ENCODE measurements at regions not wholly inside any gene's neighbourhood (a gene's known extent, or its start where the extent isn't known, plus 50 kb on each side); places are given as distances from the start of the nearest gene placed in this dataset.
"Not testable (repeated sequence)": the region's sequence is repeated elsewhere in the genome, so short reads cannot be mapped to it uniquely, and the experiment has no call there.

DNA sequence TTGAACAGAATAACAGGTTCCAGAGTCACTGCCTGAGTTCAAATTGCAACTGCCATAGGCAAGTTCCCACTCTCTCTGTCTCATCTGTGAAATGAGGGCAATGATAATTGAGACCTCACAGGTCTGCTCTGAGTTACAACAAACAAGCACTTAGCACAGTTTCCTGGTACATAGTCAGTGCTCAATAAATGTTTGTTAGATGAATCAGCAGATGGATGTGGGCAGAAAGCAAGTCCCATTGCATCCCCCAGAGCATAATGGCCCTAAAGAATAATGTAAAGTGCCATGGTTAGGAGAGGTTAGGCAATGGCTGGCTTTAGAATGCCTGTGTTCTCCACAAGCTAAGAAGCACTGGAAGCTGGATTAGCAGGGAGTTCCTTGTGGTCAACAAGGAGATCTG lies 136.5 kb upstream of the LARP1 start:
- DNase-seq = no peak

- DNase-seq = no peak
Measured at GRCh38 chr5:154614595-154614994, 136.6 kb upstream of the HAND1 start.

- no peak for DNase-seq
Measured at GRCh38 chr5:154614125-154614524, 136.1 kb upstream of the HAND1 start.

DNA sequence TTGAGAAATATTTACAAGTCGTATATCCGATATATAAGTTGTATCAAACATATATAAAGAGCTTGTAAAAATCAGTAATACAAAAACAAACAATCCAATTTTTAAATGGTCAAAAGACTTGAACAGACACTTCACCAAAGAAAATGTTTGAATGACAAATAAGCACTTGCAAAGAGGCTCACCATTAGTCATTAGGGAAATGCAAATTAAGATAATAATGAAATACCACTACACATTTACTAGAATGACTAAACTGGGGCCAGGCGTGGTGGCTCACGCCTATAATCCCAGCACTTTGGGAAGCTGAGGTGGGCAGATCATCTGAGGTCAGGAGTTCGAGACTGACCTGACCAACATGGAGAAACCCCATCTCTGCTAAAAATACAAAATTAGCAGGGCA lies 134.6 kb upstream of the HAND1 start:
- no peak for DNase-seq

DNA sequence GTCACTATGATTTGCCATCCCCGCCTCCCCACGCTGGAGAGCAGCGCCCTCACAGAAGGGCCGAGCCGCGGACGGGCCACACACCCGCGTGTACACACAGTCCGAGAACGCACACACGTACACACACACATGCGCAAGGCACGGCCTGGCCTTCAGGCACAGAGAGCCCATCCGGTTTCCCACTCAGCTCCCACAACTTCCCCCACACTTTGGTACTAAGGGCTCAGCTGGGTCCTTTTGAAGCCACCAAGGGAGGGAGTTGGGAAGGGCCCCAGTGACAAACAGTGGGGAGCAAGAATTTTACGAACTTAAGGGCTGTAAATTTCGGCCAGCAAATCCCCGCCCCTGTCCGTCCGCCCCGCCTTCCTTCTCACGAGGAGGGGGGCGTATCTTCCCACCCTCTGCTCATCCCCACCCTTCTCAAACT lies 133.3 kb upstream of the HAND1 start:
- peak; percentile 11 for DNase-seq

DNA sequence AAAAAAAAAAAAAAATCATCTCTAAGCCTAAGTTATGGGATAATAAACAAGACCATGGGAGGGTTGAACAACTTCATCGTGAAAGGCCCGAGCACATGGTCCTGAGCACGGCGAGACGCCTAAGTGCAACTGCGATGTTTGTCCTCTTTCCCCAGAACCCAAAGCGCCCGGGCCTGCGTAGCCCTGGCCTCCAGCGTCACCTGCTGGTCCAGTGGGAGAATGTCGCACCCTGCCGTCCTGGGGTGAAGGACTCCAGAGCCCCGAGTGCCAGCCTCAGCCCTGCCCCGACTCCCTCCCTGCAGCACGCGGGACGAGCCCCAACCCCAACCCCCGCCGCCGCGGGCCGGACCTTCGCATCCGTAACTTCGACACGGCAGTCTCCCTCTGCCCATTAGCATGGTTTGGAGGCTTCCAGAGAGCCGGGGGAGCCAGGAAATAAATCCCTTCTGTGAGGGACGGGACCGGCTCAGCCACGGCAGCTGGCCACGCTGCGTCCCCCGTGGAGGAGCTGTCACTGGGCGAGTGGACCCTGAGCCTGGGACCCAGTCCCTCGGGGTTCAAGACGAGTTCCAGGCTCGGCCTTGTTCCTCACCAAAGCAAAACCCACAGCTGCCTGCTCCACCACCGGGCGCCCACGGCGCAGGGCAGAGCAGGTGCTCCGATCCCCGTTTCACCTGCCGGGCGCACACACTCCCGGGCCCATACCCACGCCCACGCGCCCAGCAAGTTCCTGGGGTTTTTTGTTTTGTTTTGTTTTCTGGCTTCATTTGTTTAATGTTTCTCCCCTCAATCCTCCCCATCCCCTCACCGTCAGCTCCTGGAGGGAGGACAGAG lies 132.5 kb upstream of the HAND1 start:
- DNase-seq = peak; percentile 86

DNA sequence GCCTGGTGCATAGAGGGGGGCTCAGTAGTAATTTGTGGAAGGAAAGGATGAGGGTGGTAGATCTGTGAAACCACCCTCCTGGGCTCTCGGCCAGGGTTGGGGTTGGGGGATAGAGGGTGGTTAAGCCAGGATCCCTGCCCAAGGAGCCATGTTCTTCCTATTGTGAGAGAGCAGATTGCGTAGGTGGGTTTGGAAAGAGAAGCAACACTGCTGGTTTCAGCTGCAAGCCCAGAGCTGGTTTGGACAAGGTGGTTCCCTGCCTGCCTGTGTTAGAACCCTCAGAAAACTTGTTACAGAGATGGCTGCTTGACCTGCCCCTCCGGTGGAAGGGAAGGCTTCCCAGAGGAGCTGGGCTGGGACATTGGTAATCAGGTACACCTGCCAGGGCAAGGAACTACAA lies 131.2 kb upstream of the HAND1 start:
- DNase-seq = no peak

DNA sequence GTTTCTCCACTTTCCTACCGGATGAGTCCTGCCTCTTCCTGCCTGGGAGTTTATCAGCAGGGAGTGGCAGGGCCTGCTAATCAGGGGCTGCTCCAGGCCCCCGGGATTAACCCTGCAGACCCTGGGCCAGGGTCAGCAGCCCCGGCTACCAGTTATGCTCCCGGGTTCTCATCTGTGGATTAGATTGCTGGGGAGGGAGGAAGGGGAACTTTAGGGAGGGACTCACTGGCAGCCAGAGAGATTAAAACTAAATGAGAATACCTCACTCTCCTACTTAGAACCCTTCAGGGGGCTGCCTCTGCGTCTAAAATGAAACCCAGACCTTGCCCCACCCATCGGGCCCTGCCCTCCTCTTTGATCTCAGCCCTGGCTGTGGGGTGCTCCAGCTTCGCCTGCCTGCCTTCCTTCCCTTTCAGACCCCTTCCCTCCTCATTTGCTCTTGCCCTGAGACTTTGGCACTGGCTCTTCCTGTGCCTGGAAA lies 130.5 kb upstream of the HAND1 start:
- no peak for DNase-seq

- DNase-seq = no peak
Measured at GRCh38 chr5:154607746-154608145, 129.7 kb upstream of the HAND1 start.

- no peak for DNase-seq
Measured at GRCh38 chr5:154606246-154606645, 128.2 kb upstream of the HAND1 start.

- DNase-seq = no peak
Measured at GRCh38 chr5:154603953-154604679, 126.1 kb upstream of the HAND1 start.

GRCh38 chr5:154603485-154603884 lies 125.5 kb upstream of the HAND1 start:
- no peak for DNase-seq

GRCh38 chr5:154603011-154603410 lies 125.0 kb upstream of the HAND1 start:
- no peak for DNase-seq

DNA sequence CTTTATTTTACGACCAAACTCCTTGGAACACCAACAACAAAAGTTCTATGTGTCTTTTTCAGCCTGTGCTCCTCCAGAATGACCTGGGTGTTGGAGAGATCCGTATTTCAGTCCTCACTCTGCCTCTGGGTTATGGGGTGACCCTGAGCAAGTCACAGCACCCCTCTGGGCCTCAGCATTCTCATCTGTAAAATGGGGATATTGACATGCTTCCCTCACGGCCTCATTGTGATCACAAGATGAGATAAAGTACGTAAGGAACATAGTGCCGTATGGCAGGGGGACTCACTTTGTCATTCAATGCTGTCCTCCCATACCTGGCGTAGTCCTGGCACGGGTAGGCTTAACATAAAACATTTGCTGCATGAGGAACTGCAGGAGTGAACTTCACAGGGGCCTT lies 123.0 kb upstream of the HAND1 start:
- DNase-seq = no peak

- no peak for DNase-seq
Measured at GRCh38 chr5:154598021-154598420, 120.0 kb upstream of the HAND1 start.

GRCh38 chr5:154596844-154597243 lies 118.8 kb upstream of the HAND1 start:
- DNase-seq = not testable (repeated sequence)

DNA sequence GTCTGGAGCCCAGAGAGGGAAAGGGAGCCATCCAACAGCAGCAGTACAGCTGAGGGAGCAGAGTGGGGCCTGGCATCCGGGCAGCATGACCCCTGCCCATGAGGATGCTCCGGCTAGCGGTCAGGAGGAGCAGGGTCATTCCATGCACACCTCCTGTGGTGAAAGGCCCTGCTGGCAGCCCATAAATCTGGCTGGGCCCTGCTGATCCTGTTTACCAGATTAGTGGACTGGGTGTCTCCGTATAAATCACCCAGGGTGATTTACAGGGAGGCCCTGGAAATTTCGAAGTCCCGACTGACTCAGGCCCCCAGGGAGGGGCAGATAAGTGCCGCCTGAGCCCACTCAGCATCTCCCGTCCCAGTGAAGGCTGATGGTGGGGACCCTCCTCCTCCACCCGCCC lies 117.6 kb upstream of the HAND1 start:
- DNase-seq = no peak

DNA sequence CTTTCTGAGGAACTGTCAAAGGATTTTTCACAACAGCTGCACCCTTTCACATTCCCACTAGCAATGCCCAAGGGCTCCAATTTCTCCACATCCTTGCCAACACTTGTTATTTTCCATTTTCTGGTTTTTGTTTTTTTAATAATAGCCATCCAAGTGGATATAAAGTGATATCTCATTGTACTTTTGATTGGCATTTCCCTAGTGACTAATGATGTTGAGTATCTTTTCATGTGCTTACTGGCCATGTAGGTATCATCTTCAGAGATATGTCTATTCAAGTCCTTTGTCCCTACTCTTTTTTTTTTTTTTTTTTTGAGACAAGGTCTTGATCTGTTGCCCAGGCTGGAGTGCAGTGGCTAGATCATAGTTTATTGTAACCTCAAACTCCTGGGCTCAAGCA lies 115.8 kb upstream of the HAND1 start:
- DNase-seq = no peak

DNA sequence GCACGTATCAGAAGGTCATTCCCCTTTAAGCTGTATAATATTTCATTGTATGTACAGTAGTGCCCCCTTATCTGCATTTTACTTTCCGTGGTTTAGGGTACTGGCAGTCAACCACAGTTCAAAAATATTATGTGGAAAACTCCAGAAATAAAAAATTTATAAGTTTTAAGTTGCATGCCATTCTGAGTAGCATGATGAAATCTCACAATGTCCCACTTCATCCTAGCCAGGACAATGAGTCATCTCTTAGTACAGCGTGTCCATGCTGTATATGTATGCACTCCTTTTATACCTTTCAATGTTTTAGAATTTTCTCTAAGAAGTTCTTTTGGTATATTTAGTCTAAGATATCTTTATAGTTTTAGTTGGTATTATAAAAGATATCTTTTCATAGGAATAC lies 115.0 kb upstream of the HAND1 start:
- DNase-seq = no peak

DNA sequence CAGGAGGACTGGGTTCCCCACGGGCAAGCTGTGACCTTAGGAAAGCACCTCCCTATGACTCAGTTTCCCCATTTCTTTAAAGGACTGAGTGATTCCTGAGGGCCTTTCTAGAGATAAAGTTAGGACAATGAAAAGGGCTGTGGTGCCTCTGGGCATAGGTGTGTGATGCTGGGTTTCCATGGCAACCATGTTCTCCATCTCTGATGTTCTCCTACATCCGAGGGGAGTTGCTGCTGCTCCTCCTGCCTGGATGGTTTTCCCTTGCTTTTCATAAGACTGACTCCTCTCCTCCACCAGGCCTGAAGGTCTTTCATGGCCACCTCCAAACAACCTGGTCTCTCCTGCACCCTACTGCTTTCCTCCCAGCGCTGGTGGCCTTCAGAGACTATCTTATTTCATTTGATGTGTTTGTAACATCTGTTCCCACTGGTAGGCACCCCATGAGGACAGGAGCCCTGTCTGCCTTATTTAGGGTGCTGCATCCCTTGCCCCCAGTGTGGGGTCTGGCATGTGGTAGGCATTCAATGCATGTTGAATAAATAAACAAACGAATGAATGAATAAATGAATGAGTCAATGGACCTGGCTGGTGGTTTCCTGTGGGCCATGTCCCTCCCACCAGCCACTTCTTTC lies 112.2 kb upstream of the HAND1 start:
- no peak for DNase-seq

DNA sequence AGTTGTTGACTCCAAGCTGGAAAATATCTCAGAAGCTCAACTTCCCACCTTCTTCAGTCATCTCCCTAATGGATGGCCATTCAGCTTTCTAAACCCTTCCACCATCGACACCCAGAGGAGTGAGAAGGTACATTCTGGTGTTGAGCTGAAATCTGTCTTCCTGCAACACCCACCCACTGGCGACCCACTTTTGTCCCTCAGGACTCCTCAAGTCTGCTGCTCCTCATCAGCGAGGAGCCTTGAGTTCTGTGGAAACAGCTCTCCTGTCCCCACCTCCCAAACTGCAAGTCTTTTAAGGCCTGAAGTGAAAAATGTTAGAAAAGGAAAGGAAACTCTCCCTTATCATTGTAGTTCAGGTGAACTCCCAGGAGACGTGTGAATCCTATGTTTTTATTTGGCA lies 111.5 kb upstream of the HAND1 start:
- DNase-seq = no peak

GRCh38 chr5:154588833-154589425 lies 110.9 kb upstream of the HAND1 start:
- DNase-seq = not testable (repeated sequence)

DNA sequence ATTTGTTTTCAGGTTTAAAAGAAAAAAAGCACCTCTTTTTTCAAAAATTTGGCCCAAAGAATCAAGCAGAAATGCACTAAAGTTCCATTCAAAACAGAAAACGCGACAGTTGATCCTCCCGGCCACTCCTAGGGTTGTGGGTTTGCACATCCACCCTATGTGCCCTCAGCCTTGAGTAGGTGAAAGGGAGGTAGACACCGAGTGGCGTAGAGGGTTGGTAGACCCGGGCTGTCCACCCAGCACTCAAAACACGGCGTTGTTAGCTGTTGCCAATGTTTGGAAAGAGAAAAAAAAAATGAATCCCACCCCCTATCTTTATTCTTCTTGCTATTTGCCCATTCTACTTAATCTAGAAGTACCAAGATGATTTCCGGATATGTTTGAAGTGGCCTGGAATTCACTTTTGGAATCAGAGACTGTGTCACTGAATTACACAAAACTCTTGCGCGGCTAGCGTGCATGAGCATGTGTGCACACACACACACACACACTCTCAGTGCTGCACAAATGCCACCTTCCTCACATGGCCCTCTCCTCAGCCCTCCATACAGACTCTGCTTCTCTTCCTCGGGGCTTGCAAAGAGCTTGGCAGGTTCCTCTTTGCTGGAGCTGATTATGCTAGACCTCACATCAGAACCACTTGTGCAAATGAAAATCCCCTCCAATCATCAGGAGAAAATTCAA lies 110.2 kb upstream of the HAND1 start:
- DNase-seq = no peak

Measured in stimulated activated CD4-positive, alpha-beta T cell treated with anti-CD3 and anti-CD28 coated beads, Interleukin-15, amount 100 ng/mL, for 24 hours (primary cell).